ENCODE measurements at regions not wholly inside any gene's neighbourhood (a gene's known extent, or its start where the extent isn't known, plus 50 kb on each side); places are given as distances from the start of the nearest gene placed in this dataset.

- ATAC-seq (no peak), DNase-seq (ENCODE audit: low spot score) (no peak)
- Histone ChIP-seq H3K4me1 (ENCODE audit: insufficient read depth) (no peaks in the 10 kb centered on the region), H3K4me2 (no peak overlapping the region), H3F3A (replicated peaks; ENCODE audit: low read depth) (peaks cover 6% of the 10 kb centered on the region; the same call in 1 of the 2 replicates), H3K36me3 (ENCODE audit: insufficient read depth) (peaks cover 13% of the 10 kb centered on the region), H3K27ac (ENCODE audit: low read depth) (no peak overlapping the region), H4K20me1 (replicated peaks; ENCODE audit: insufficient read depth) (no peaks in the 10 kb centered on the region), H3K9me2 (ENCODE audit: insufficient read depth) (no peaks in the 10 kb centered on the region), H3K27me3 (ENCODE audit: insufficient read depth) (no peaks in the 10 kb centered on the region), H2AFZ (no peak overlapping the region), H3K79me2 (replicated peaks; ENCODE audit: insufficient read depth) (no peaks in the 10 kb centered on the region), H3K4me3 (no peak overlapping the region)
- Mint-ChIP-seq H3K4me3 (no peak overlapping the region), H3K27me3 (ENCODE audit: insufficient read depth, low read depth, poor library complexity) (peaks cover 9% of the 10 kb centered on the region), H3K27ac (no peak overlapping the region), H3K9me3 (peaks cover 34% of the 10 kb centered on the region), H3K36me3 (ENCODE audit: low read depth) (no peaks in the 10 kb centered on the region; the same call in 1 of the 3 replicates), H3K4me1 (peaks cover 4% of the 10 kb centered on the region; the same call in 2 of the 3 replicates)
- no peak for TF ChIP-seq REST (IDR thresholded peaks at IDR 0.05; ENCODE audit: unreplicated experiment)
- no peak for TF ChIP-seq CTCF (conservative IDR thresholded peaks at IDR 0.05; ENCODE audit: low read depth in 2 of 2)
- no peak for TF ChIP-seq EZH2phosphoT487 (IDR thresholded peaks at IDR 0.05; ENCODE audit: unreplicated experiment)
- TF ChIP-seq CREB1 (CRISPR knock-in tag; IDR thresholded peaks at IDR 0.05; ENCODE audit: low read depth) = no peak
- no peak for TF ChIP-seq ZNF114 (CRISPR knock-in tag; IDR thresholded peaks at IDR 0.05)
- TF ChIP-seq ZNF462 (CRISPR knock-in tag; IDR thresholded peaks at IDR 0.05) = no peak
- TF ChIP-seq STAT1 (IDR thresholded peaks at IDR 0.05; ENCODE audit: unreplicated experiment) = no peak
- TF ChIP-seq POLR2AphosphoS5 (IDR thresholded peaks at IDR 0.05; ENCODE audit: low read depth) = no peak
- TF ChIP-seq ZNF331 (CRISPR knock-in tag; IDR thresholded peaks at IDR 0.05; ENCODE audit: low read depth) = no peak
These were observed 992.3 kb downstream of the BRD1 start for GRCh38 chr22:48835364-48835763.

Data from GM23338 (cell line).